ENCODE measurements at regions not wholly inside any gene's neighbourhood (a gene's known extent, or its start where the extent isn't known, plus 50 kb on each side); places are given as distances from the start of the nearest gene placed in this dataset.

DNA sequence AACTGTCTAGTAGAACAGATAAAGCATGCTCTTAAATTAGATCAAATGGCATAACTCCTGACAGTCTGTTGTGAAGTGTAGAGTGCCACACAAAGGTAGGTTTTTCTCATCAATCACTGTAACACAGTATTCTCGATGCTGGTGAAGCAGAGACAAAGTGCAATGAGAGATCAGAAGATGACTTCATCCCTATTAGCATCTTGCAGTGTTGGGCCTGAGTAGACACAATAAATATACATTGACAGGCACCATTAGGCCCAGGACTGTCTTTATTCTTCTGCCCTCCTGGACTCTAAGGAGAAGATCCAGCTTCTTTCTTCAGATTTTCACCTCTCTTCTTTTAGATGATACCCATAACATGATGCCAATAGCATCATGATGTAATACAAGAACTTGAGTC, 478.0 kb upstream of the TENM4 start:
- in situ Hi-C loops (cut with HindIII; ENCODE audit: low sequenced_read_pairs) = no loop called here
- no peak for DNase-seq (ENCODE audit: low read depth, low spot score)
- H3K4me3 ChIP-seq (ENCODE audit: low read depth, low read length) = no peak overlapping the region
- TF ChIP-seq CTCF (IDR thresholded peaks at IDR 0.05; ENCODE audit: low read depth, low read length) = no peak

DNA sequence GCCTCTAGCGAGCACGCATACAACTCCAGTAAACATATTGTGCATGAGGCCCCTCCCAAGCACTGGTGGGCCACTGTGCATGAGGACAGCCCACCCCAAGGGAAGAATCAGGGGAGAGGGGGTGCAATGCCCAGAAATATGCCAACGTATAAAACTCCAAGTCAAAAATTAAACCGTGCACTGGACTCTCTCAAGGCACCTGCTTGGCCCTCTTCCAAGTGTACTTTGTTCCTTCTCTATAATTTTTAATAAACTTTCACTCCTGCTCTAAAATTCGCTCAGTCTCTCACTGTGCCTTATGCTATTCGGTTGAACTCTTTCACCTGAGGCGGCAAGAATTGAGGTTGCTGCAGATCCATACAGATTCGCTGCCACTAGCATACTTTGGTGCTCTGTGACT, 465.3 kb upstream of the TENM4 start:
- no peak for DNase-seq (ENCODE audit: low read depth, low spot score)
- no peak for TF ChIP-seq CTCF (IDR thresholded peaks at IDR 0.05; ENCODE audit: low read depth, low read length)
- in situ Hi-C loops (cut with HindIII; ENCODE audit: low sequenced_read_pairs) = no loop called here

DNA sequence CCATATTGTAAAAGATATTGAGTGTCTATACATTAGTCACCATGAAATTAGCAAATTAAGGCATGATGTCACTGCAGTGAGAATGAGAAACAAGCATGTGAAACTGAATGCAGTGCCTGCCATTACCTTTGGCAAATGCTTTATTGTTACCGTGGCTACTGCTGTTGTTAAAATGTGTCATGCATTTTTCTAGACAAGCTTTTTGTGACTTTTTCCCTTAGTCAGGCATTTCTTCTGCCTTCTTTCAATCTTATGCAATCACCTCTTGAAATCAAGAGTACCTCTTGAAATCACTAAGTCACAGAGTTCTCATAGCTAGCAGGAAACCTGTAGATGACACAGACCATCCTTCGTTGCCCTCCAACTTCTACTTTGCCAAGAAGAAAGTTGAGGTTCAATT, 461.7 kb upstream of the TENM4 start:
- DNase-seq (ENCODE audit: low read depth, low spot score) = no peak
- TF ChIP-seq CTCF (IDR thresholded peaks at IDR 0.05; ENCODE audit: low read depth, low read length) = no peak
- no peak overlapping the region for H3K4me3 ChIP-seq (ENCODE audit: low read depth, low read length)
- in situ Hi-C loops (cut with HindIII; ENCODE audit: low sequenced_read_pairs) = no loop called here

More for the DNA sequence above, 465.3 kb upstream of the TENM4 start:
- no peak overlapping the region for H3K4me3 ChIP-seq (ENCODE audit: low read depth, low read length)

GRCh38 chr11:79897896-79898295, 457.1 kb upstream of the TENM4 start:
- no peak for TF ChIP-seq CTCF (IDR thresholded peaks at IDR 0.05; ENCODE audit: low read depth, low read length)
- no peak for DNase-seq (ENCODE audit: low read depth, low spot score)
- H3K4me3 ChIP-seq (ENCODE audit: low read depth, low read length) = no peak overlapping the region
- in situ Hi-C loops (cut with HindIII; ENCODE audit: low sequenced_read_pairs) = no loop called here

- TF ChIP-seq CTCF (IDR thresholded peaks at IDR 0.05; ENCODE audit: low read depth, low read length) = no peak
- no peak overlapping the region for H3K4me3 ChIP-seq (ENCODE audit: low read depth, low read length)
- in situ Hi-C loops (cut with HindIII; ENCODE audit: low sequenced_read_pairs) = no loop called here
- no peak for DNase-seq (ENCODE audit: low read depth, low spot score)
These were observed 455.4 kb upstream of the TENM4 start for GRCh38 chr11:79896258-79896657.

DNA sequence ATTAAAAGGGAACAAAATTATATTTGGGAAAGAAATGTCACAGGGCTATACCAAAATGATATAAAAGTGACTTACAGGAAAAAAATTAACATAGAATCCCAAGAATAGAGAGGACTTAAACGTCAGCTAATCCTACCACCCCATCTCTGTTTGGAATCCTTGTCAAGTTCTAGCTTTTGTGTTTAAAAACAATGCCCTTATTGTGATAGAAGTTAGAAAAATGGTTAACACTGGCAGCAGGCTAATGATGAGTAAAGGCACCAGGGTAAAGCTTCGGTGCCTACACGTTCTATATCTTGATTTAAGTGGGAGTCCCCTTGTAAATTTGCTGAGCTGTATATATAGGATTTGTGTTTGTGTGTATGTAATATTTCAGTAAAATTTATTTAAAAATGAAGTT, 453.3 kb upstream of the TENM4 start:
- no peak for TF ChIP-seq CTCF (IDR thresholded peaks at IDR 0.05; ENCODE audit: low read depth, low read length)
- H3K4me3 ChIP-seq (ENCODE audit: low read depth, low read length) = no peak overlapping the region
- in situ Hi-C loops (cut with HindIII; ENCODE audit: low sequenced_read_pairs) = no loop called here
- DNase-seq (ENCODE audit: low read depth, low spot score) = no peak

- in situ Hi-C loops (cut with HindIII; ENCODE audit: low sequenced_read_pairs) = no loop called here
- DNase-seq (ENCODE audit: low read depth, low spot score) = no peak
- no peak for TF ChIP-seq CTCF (IDR thresholded peaks at IDR 0.05; ENCODE audit: low read depth, low read length)
- H3K4me3 ChIP-seq (ENCODE audit: low read depth, low read length) = no peak overlapping the region
These were observed 449.4 kb upstream of the TENM4 start for GRCh38 chr11:79890272-79890671.
